NCI-H774 (cell line): ENCODE measurements at regions not wholly inside any gene's neighbourhood (a gene's known extent, or its start where the extent isn't known, plus 50 kb on each side); places are given as distances from the start of the nearest gene placed in this dataset.

Experiments used
- DNase-seq: peaks from one replicate; lab custom pipeline; 2025; lab: John Stamatoyannopoulos, UW

GRCh38 chr20:11281768-11282167 lies 608.0 kb upstream of the JAG1 start:
- no peak for DNase-seq

- no peak for DNase-seq
Measured at GRCh38 chr20:11287126-11287525, 613.3 kb upstream of the JAG1 start.

GRCh38 chr20:11296221-11296620 lies 621.5 kb upstream of the BTBD3 start:
- DNase-seq, result no peak

- no peak for DNase-seq
Measured at GRCh38 chr20:11296951-11297350, 620.7 kb upstream of the BTBD3 start.

GRCh38 chr20:11301699-11302098 lies 616.0 kb upstream of the BTBD3 start:
- no peak for DNase-seq

GRCh38 chr20:11302436-11302835 lies 615.3 kb upstream of the BTBD3 start:
- DNase-seq, result no peak

GRCh38 chr20:11304795-11305194 lies 612.9 kb upstream of the BTBD3 start:
- DNase-seq, result no peak

- DNase-seq, result peak; percentile 52
Measured at GRCh38 chr20:11305406-11305805, 612.3 kb upstream of the BTBD3 start.

GRCh38 chr20:11311659-11312224 lies 606.0 kb upstream of the BTBD3 start:
- DNase-seq, result no peak

- no peak for DNase-seq
Measured at GRCh38 chr20:11315525-11315924, 602.2 kb upstream of the BTBD3 start.

GRCh38 chr20:11316244-11316643 lies 601.4 kb upstream of the BTBD3 start:
- DNase-seq, result no peak

- no peak for DNase-seq
Measured at GRCh38 chr20:11320033-11320432, 597.7 kb upstream of the BTBD3 start.

- no peak for DNase-seq
Measured at GRCh38 chr20:11323816-11324215, 593.9 kb upstream of the BTBD3 start.

GRCh38 chr20:11324990-11325389 lies 592.7 kb upstream of the BTBD3 start:
- no peak for DNase-seq

- DNase-seq, result no peak
Measured at GRCh38 chr20:11328839-11329238, 588.9 kb upstream of the BTBD3 start.

GRCh38 chr20:11329271-11329670 lies 588.4 kb upstream of the BTBD3 start:
- no peak for DNase-seq

- DNase-seq, result no peak
Measured at GRCh38 chr20:11331096-11331495, 586.6 kb upstream of the BTBD3 start.

- DNase-seq, result no peak
Measured at GRCh38 chr20:11332381-11332780, 585.3 kb upstream of the BTBD3 start.

GRCh38 chr20:11333634-11334033 lies 584.1 kb upstream of the BTBD3 start:
- DNase-seq, result no peak

- no peak for DNase-seq
Measured at GRCh38 chr20:11337361-11338130, 580.1 kb upstream of the BTBD3 start.

GRCh38 chr20:11338496-11339306 lies 579.0 kb upstream of the BTBD3 start:
- DNase-seq, result no peak

- no peak for DNase-seq
Measured at GRCh38 chr20:11344939-11345338, 572.8 kb upstream of the BTBD3 start.

- no peak for DNase-seq
Measured at GRCh38 chr20:11347738-11348137, 570.0 kb upstream of the BTBD3 start.
